Hematopoietic multipotent progenitor cell treated with erythropoietin and hydrocortisone succinate and interleukin-3 and kit ligand, for 6 days (in vitro differentiated cells): ENCODE measurements at regions not wholly inside any gene's neighbourhood (a gene's known extent, or its start where the extent isn't known, plus 50 kb on each side); places are given as distances from the start of the nearest gene placed in this dataset.

ENCODE experiments used
- DNase-seq: peaks from one replicate; pipeline ENCODE4 v3.0.0-alpha.2; 2015

DNA sequence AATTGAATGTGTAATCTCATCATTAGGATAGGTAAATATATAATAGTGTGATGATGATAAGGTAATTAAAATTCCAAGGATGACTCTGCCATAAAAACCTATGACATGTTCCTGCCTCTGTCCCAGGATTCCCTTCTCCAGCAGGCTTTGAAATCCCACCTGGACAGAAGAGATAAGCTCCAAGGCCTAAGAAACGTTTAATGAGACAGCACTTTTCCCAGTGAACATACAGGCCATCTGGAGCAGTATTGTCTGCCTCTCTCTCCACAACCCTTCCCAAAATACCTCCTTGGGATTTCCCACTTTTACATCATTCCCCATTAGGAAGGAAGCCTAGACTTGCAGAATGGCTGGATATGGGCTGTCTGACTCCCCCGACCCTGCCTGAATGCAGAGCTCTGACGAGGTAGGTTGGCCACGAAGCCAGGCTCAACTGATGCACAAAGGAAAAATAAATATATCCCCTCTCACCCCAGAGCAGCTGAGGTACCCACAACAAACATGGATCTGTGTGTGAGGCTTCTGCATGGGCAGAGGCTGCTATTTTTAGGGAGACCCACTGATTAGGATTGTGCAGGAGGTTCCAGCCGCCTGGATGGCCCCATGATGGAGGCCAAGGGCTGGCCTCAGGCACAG, 71.0 kb downstream of the TMPRSS5 start:
- DNase-seq, result no peak

DNA sequence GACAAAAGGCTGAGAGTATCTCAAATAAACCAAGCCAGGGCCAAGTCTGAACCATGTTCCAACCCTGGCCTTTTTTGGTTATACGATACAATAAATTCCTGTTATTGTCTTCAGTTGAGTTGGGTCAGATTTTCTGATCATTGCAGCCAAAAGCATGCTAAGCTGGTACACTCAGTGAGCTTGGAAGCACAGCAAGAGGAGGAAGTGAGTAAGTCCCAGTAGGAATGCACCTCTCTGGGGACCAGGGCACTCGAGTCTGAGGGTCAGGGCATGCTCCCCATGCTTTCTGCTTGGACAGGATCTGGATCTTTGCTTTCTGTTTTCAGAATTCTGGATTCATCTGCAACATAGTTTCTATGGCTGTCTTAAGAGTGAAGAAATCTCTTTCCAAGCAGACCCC, 73.1 kb downstream of the TMPRSS5 start:
- no peak for DNase-seq

DNA sequence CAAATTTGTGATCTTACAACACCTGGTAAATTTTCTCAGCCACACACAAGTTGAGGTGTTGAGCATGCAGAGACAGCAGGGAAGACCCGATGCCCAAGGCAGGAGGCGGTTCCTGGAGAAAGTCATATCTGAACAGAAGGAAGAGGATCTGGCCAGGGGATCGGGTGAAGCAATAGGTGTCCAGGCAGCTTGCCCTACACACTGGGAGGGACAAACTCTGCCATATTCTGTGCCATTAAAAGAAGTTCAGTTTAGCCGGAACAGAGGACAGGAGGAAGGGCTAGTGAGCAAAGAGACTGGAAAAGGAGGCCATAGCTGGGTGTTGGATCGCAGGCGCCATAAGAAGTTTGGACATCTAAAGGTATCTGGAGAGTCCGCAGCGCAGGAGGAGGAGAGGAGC, 76.5 kb downstream of the TMPRSS5 start:
- no peak for DNase-seq

DNA sequence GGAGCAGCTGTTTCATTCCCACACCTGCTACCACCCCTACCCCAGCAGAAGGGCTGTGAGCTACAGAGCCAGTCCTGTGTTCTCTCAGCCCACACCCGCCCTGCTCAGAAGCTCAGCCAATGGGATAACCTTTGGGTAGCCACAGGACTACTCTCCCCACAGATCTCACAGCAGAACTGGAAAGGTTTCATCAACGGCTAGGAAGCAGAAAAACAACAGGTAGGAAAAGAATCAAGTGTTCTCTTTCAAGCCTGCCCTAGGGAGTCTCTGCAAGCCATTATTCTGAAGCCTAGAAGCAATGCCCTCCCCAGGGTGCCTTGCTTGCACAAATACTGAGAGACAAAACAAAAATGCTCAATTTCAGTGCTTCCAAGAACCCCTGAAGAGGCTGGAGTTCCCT, 77.2 kb downstream of the TMPRSS5 start:
- no peak for DNase-seq

- DNase-seq, result no peak
These were observed 78.2 kb downstream of the TMPRSS5 start for GRCh38 chr11:113627946-113628345.

GRCh38 chr11:113627297-113627696, 78.8 kb downstream of the TMPRSS5 start:
- DNase-seq, result no peak

DNA sequence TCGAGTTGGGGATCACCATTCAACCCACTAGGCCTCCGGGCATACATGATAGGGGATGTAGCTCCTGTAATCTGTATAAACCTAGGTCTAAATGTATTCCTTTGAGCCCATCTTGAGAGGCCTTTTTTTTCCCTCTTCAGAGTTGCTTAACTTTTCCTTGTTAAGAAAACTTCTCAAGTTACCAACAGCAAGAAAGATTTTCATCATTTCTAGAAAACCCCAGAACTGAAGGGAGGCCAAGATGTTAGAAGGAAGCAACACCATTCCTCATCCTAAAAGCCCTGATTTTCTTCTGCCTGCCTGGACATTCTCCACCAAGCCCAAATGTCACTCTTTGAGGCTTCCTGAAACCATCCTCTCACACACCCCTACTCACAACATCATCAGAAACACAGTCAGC, 79.4 kb downstream of the TMPRSS5 start:
- no peak for DNase-seq

GRCh38 chr11:113623114-113623513, 83.0 kb downstream of the TMPRSS5 start:
- no peak for DNase-seq

DNA sequence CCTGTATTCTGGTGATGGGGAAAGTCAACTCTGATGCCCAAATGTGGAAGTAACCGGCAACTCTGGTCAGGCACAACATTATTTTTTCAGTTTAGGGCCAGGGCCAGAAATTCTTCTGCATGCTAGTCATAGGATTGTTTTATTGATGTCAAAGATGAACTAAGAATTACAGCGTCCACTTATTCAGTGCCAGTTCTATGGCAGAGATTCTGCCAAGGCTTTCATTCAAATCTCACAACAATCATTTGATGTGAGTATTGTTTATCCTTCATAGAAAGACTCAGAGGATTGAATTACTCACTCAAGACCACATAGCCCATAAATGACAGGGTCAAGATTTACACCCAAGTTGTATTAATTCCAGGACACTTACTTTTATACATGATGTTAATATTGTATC, 87.7 kb downstream of the TMPRSS5 start:
- DNase-seq, result no peak

- no peak for DNase-seq
These were observed 90.3 kb downstream of the TMPRSS5 start for GRCh38 chr11:113615773-113616172.

DNA sequence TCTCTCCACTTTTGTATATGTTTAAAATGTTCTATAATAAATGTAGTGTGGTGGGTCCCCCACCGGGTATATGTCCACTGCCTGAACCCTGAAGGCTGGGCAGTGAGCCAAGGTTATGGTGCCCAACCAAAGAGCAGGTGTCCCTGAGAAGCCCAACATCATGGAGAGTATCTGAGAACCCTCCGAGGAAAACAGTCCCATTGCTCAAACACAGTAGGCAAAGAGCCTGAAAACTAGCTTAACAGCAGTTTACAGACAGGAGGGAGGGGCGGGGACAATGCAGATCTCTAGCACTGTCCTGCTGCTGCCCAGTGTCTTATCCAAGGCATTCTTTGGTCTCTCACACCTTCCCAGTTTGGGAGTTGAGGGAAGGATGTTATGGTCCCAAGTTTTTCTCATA, 91.0 kb downstream of the TMPRSS5 start:
- no peak for DNase-seq

- DNase-seq, result no peak
These were observed 92.0 kb downstream of the TMPRSS5 start for GRCh38 chr11:113614097-113614496.

DNA sequence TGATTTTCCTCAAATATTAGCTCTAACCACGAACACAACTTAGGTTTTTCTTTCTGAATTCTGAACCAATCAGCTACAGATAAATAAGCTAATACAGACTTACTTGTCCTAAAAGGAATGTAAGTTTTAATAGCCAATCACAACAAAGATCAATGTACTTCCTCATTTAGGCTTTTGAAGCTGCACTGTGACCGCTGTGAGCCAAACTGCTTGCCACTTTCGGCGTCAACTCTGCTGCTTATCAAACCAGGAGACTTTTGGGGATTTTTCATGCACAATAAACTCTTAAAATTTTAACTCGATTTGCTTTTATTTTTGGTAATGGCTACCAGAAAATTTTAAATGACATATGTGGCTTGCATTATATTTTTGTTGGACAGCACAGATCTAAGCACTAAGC, 92.5 kb downstream of the TMPRSS5 start:
- peak; percentile 44 for DNase-seq

- no peak for DNase-seq
These were observed 101.9 kb downstream of the TMPRSS5 start for GRCh38 chr11:113604186-113604585.

- DNase-seq, result no peak
These were observed 102.6 kb downstream of the TMPRSS5 start for GRCh38 chr11:113603277-113604059.

DNA sequence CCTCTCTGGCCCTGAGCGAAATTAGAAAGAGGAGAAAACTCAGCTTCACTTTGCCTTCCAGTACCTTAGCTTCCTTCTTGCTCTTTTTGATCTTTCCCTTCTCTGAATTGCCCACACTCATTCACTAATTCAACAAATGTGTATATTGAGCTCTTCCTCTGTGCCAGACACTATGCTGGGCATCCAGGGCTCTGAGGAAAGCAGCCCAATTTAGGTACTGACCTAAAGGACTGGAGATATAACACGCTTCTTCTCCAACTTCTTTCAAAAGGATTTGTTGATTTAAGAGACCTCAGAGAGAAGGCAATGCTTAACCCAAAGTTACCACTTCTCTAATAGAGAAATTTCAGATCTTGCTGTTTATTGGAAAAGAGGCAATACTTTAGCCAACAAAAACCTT, 103.6 kb downstream of the TMPRSS5 start:
- no peak for DNase-seq

- DNase-seq, result no peak
These were observed 109.5 kb downstream of the TMPRSS5 start for GRCh38 chr11:113596658-113597057.

DNA sequence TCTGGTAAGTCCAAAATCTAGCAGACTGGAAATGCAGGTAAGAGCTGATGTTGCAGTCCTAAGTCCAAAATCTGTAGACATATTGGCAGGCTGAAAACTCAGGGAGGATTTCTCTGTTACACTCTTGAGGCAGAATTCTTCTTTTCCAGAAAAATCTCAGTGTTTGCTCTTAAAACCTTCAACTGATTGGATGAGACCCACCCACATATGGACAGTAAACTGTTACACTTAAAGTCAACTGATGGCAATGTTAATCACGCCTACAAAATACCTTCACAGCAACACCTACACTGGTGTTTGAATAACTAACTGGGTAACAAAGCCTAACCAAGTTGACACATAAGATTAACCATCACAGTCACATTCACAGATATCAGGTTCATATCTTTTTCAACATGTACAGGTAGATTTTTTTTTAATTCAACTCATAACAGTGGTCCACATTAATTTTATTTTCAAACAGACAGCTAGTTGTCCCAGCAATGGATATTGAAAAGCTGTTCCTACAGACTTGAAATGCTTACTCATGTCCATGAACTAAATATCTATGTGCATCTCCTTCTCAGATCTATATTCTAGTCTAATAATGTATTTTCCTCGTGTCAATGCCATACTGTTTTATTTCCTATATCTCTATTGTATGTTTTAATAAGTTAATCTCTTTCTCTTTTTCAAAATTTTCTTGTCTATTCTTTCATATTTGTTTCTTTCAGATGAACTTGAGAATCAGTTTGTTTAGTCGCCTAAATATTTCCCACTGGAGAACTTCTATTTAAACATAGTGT, 110.1 kb downstream of the TMPRSS5 start:
- DNase-seq, result no peak

DNA sequence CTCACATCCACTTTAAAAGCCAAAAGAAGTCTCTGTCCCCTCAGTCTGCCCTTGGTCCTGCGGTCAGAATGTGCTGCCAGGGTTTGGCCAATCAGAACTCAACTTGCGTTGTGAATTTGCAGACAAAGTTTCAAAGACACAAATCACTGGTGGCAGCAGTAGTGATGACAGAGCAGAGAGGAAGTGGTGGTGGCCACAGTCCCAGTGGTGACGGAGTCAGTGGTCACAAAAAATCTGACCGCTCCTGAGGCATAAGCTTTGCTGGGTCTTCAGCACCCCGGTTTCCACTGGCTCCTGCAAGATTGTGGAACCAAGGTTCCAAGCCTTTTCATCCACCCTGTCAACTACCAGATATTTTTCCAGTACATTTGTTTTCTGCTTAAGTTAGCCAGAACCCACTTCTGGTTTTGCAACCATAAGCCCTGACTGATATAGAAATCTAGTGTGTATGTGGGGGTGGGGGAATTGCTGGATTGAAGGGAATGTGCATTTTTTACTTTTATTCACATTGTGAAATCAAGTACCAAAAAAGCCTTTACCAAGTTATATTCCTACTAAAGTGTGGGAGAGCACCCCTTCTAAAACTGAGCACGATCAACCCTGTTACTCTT, 112.3 kb downstream of the TMPRSS5 start:
- DNase-seq, result peak; percentile 7

DNA sequence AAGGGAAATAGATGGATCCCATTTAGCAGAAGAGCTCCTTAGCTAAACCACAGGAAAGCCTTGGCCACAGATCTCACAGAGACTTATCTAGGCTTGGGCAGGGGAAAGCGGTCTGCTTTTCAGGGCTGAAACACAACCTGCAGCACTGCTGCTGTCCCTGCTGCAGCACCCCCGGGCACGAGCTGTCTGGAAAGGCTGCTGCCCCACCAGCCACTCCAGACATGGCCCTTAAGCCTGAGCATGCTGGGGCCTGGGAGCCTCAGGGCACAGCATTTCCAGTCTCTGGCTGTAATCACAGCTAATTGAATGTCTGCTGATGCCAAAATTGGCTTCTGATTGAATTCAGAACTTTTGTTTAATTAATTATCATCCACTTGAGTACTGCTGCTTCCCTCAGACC, 115.0 kb downstream of the TMPRSS5 start:
- DNase-seq, result no peak

GRCh38 chr11:113587308-113587739, 112.1 kb upstream of the DRD2 start:
- peak; percentile 3 for DNase-seq

DNA sequence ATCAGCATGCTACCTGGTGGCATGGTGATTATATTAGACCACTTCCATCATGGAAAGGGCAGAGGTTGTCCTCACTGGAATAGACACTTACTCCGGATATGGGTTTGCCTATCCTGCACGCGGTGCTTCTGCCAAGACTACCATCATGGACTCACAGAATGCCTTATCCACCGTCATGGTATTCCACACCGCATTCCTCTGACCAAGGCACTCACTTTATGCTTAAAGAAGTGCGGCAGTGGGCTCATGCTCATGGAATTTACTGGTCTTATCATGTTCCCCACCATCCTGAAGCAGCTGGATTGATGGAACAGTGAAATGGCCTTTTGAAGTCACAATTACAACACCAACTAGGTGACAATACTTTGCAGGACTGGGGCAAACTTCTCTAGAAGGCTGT, 109.2 kb upstream of the DRD2 start:
- DNase-seq, result no peak

- no peak for DNase-seq
These were observed 106.5 kb upstream of the DRD2 start for GRCh38 chr11:113581713-113582112.
